Breast epithelium (tissue), 3 donors: ENCODE measurements at regions not wholly inside any gene's neighbourhood (a gene's known extent, or its start where the extent isn't known, plus 50 kb on each side); places are given as distances from the start of the nearest gene placed in this dataset.

Experiments used
- CTCF ChIP-seq, 3 donors: fragments of 450-650 bp; IDR thresholded peaks; one replicate each; pipeline ENCODE4 v1.5.1; 2016 to 2017; ENCODE audit warnings: antibody characterized with exemption in 3 of 3, mild to moderate bottlenecking in 3 of 3, moderate library complexity in 3 of 3
- POLR2A ChIP-seq: fragments of 450-650 bp; IDR thresholded peaks from one replicate; pipeline ENCODE4 v1.6.1; 2016; ENCODE audit warnings: antibody characterized with exemption, mild to moderate bottlenecking, moderate library complexity

DNA sequence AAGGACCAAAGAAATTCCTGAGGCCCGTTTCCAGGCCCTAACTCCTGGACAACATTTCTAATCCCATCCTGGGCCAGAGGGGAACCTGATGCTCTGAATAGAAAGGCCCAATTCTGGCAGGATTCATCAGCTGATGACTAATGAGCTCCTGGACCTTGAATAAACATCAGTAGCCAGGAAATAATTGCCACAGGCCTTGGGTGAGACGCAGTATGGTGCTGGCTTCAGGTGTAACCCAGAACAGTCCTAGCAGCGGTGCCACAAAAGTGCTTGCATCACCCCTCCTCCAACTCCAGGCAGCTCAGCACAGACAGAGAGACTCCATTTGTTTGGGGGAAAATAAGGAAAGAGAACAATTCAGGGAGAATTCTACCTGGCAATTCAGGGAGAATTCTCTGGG, 184.7 kb upstream of the POU1F1 start:
- no peak for TF ChIP-seq CTCF (IDR thresholded peaks at IDR 0.05)
- no peak for TF ChIP-seq POLR2A
